ENCODE measurements at regions not wholly inside any gene's neighbourhood (a gene's known extent, or its start where the extent isn't known, plus 50 kb on each side); places are given as distances from the start of the nearest gene placed in this dataset.

DNA sequence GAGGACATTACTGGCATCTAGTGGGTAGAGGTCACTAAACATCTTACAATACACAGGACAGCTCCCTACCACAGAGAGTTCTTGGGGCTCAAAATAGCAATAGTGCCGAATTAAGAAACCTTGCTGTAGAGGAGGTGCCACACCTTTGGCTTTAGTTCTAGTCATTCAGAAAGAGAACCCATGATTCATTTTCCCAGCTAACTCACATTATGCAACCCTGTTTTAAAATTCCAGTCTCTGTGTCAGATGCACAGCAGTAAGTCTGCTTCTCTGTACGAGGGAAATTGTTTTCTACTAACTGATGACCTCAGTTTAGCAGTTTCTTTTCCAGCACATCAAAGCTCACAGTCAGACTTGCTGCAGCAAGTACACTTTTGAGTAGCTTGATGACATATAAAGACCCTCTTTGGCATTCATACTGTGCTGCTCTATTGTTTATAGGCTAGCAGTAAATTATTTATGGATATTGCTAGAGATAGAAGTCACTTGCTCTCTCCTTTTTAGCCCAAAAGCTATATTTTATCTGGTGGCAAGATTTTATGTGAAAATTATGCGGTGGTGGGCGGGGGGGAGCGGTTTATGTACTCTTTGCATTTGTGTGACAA, 487.8 kb upstream of the MAGEB18 start:
- no TSS peak for BruUV-seq (replicated peaks)
- intact Hi-C loops (cut with micrococcal nuclease): no loop called here
- no peak overlapping the region for H3K9ac ChIP-seq (ENCODE audit: low read depth, low read length)

More for the DNA sequence above, 487.8 kb upstream of the MAGEB18 start:
- ChIA-PET CTCF (no interaction called here), POLR2A (ENCODE audit: unreplicated experiment) (no interaction called here)
- no CpG with 5 or more reads among the region's 5 CpGs for WGBS, 2 experiments (ENCODE audit: extremely low coverage in 2 of 2, insufficient read length in 1 of 2)
- H2BK5ac ChIP-seq (ENCODE audit: low read depth, low read length, poor library complexity, severe bottlenecking): no peak overlapping the region
- DNase-seq (no peak), ATAC-seq (ENCODE audit: low read depth) (no peak)
- no peak overlapping the region for H3K27ac ChIP-seq (ENCODE audit: insufficient read depth, low read length)
- in situ Hi-C loops (cut with MboI; ENCODE audit: low sequenced_read_pairs) (no loop called here), dilution Hi-C loops (cut with HindIII; ENCODE audit: low sequenced_read_pairs, unreplicated experiment) (no loop called here)
- no peaks in the 10 kb centered on the region for H3K27me3 ChIP-seq (ENCODE audit: control insufficient read depth, insufficient read depth, low read length)
- TF ChIP-seq CEBPB (IDR thresholded peaks at IDR 0.05; ENCODE audit: low read depth, low read length) (no peak), POLR2A (IDR thresholded peaks at IDR 0.05; ENCODE audit: low read depth, low read length) (no peak), NFE2L2 (IDR thresholded peaks at IDR 0.05; ENCODE audit: low read depth, low read length) (no peak), BHLHE40 (IDR thresholded peaks at IDR 0.05; ENCODE audit: low read depth, low read length) (no peak), RAD21 (IDR thresholded peaks at IDR 0.05; ENCODE audit: low read length) (no peak)
- TF ChIP-seq, protein P1, sequence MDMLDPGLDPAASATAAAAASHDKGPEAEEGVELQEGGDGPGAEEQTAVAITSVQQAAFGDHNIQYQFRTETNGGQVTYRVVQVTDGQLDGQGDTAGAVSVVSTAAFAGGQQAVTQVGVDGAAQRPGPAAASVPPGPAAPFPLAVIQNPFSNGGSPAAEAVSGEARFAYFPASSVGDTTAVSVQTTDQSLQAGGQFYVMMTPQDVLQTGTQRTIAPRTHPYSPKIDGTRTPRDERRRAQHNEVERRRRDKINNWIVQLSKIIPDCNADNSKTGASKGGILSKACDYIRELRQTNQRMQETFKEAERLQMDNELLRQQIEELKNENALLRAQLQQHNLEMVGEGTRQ (IDR thresholded peaks at IDR 0.05; ENCODE audit: low read depth, low read length): no peak
- TF ChIP-seq, protein P2, sequence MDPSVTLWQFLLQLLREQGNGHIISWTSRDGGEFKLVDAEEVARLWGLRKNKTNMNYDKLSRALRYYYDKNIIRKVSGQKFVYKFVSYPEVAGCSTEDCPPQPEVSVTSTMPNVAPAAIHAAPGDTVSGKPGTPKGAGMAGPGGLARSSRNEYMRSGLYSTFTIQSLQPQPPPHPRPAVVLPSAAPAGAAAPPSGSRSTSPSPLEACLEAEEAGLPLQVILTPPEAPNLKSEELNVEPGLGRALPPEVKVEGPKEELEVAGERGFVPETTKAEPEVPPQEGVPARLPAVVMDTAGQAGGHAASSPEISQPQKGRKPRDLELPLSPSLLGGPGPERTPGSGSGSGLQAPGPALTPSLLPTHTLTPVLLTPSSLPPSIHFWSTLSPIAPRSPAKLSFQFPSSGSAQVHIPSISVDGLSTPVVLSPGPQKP (IDR thresholded peaks at IDR 0.05; ENCODE audit: borderline replicate concordance, low read depth, low read length): no peak
- H3K18ac ChIP-seq (ENCODE audit: low read depth, low read length): no peak overlapping the region
- H3K36me3 ChIP-seq (ENCODE audit: control insufficient read depth, insufficient read depth, low read length): no peaks in the 10 kb centered on the region
- no peak overlapping the region for H3K4ac ChIP-seq (ENCODE audit: low read depth, low read length)
- no peaks in the 10 kb centered on the region for H3K4me1 ChIP-seq (ENCODE audit: control insufficient read depth, insufficient read depth, low read length)
- H3K23ac ChIP-seq (ENCODE audit: low read depth, low read length): no peak overlapping the region
- H4K20me1 ChIP-seq (ENCODE audit: insufficient read depth, low read length): no peaks in the 10 kb centered on the region
- H2AFZ ChIP-seq (replicated peaks; ENCODE audit: low read length, poor library complexity): no peak overlapping the region
- no peak overlapping the region for H3K4me2 ChIP-seq (ENCODE audit: low read depth, low read length)
- H2AK9ac ChIP-seq (replicated peaks; ENCODE audit: low read depth, low read length, poor library complexity): no peak overlapping the region
- no peak overlapping the region for H3K14ac ChIP-seq (replicated peaks; ENCODE audit: low read depth, low read length)
- no peak overlapping the region for H3K4me3 ChIP-seq (ENCODE audit: insufficient read depth, low read depth, low read length)
- no peak overlapping the region for H4K5ac ChIP-seq (ENCODE audit: low read depth, low read length)
- H3K9me3 ChIP-seq (ENCODE audit: control insufficient read depth, insufficient read depth, low read length): no peaks in the 10 kb centered on the region
- no peak overlapping the region for H2BK20ac ChIP-seq (ENCODE audit: low read depth, low read length)
- no peaks in the 10 kb centered on the region for H3K9me1 ChIP-seq (ENCODE audit: insufficient read depth, low read length)
- H4K91ac ChIP-seq (ENCODE audit: insufficient read depth, low read depth, low read length): no peak overlapping the region
- no peaks in the 10 kb centered on the region for H3K79me1 ChIP-seq (ENCODE audit: low read depth in 1 of 2, low read length in 2 of 2)
- no peak overlapping the region for H2AK5ac ChIP-seq (ENCODE audit: low read depth, low read length)
- H3K56ac ChIP-seq (ENCODE audit: extremely low read depth, insufficient read depth, low read length): no peak overlapping the region
- H4K8ac ChIP-seq (ENCODE audit: low read depth in 2 of 2, low read length in 2 of 2): no peak overlapping the region
- H2BK15ac ChIP-seq (ENCODE audit: low read depth, low read length): no peak overlapping the region
- H2BK120ac ChIP-seq (ENCODE audit: low read depth, low read length): no peak overlapping the region

Data from IMR-90 (cell line).